HepG2 (cell line): ENCODE measurements at regions not wholly inside any gene's neighbourhood (a gene's known extent, or its start where the extent isn't known, plus 50 kb on each side); places are given as distances from the start of the nearest gene placed in this dataset.

Experiments
- E2F2 ChIP-seq: sonication (generic); formaldehyde crosslinking; IDR thresholded peaks from 2 replicates; pipeline ENCODE4 v1.4.0; 2020; ENCODE audit warnings: missing genetic modification reagents, borderline replicate concordance
- EEA1 ChIP-seq: sonication (generic); formaldehyde crosslinking; IDR thresholded peaks from 2 replicates; pipeline ENCODE4 v1.5.1; 2020; ENCODE audit warnings: mild to moderate bottlenecking, missing genetic modification reagents, borderline replicate concordance
- ETS1 ChIP-seq: sonication (generic); formaldehyde crosslinking; IDR thresholded peaks from 2 replicates; pipeline ENCODE4 v1.4.0; 2020; ENCODE audit warnings: missing genetic modification reagents
- ISL2 ChIP-seq: sonication (generic); formaldehyde crosslinking; IDR thresholded peaks from 2 replicates; pipeline ENCODE4 v1.5.0; 2020; ENCODE audit warnings: missing genetic modification reagents
- KIAA2018 ChIP-seq: sonication (generic); formaldehyde crosslinking; IDR thresholded peaks from 2 replicates; pipeline ENCODE4 v1.5.0; 2020; ENCODE audit warnings: mild to moderate bottlenecking, missing genetic modification reagents, borderline replicate concordance
- PTBP1 ChIP-seq: fragments of 200-400 bp; formaldehyde crosslinking; IDR thresholded peaks from 2 replicates; pipeline ENCODE4 v1.6.1; 2018; ENCODE audit warnings: low read length, low read depth; ENCODE audit not compliant: poor library complexity, severe bottlenecking
- ZNF124 ChIP-seq: sonication (generic); formaldehyde crosslinking; IDR thresholded peaks from 2 replicates; pipeline ENCODE4 v1.4.0; 2020; ENCODE audit warnings: missing genetic modification reagents
- ZNF740 ChIP-seq: sonication (generic); formaldehyde crosslinking; IDR thresholded peaks from 2 replicates; pipeline ENCODE4 v1.4.0; 2020; ENCODE audit warnings: missing genetic modification reagents
- ZSCAN22 ChIP-seq: sonication (generic); formaldehyde crosslinking; IDR thresholded peaks from 2 replicates; pipeline ENCODE4 v1.4.0; 2020; ENCODE audit warnings: mild to moderate bottlenecking, missing genetic modification reagents
- ZXDC ChIP-seq: sonication (generic); formaldehyde crosslinking; IDR thresholded peaks from 2 replicates; pipeline ENCODE4 v1.5.0; 2020; ENCODE audit warnings: mild to moderate bottlenecking, missing genetic modification reagents

GRCh38 chr3:105101603-105102002, 265.1 kb upstream of the ALCAM start (continued):
- TF ChIP-seq KIAA2018 (CRISPR knock-in tag), result no peak
- TF ChIP-seq ETS1 (CRISPR knock-in tag), result no peak
- no peak for TF ChIP-seq ZXDC
- no peak for TF ChIP-seq ZSCAN22 (CRISPR knock-in tag)
- no peak for TF ChIP-seq ISL2 (CRISPR knock-in tag)
- no peak for TF ChIP-seq ZNF124 (CRISPR knock-in tag)
- TF ChIP-seq PTBP1, result no peak
- no peak for TF ChIP-seq EEA1 (CRISPR knock-in tag)
- TF ChIP-seq ZNF740, result no peak
- no peak for TF ChIP-seq E2F2 (CRISPR knock-in tag)
